HG02870 (cell line): ENCODE measurements at regions not wholly inside any gene's neighbourhood (a gene's known extent, or its start where the extent isn't known, plus 50 kb on each side); places are given as distances from the start of the nearest gene placed in this dataset.
"Not testable (repeated sequence)": the region's sequence is repeated elsewhere in the genome, so short reads cannot be mapped to it uniquely, and the experiment has no call there.

Source experiments
- ATAC-seq: cut with Tn5 transposase; IDR thresholded peaks from one replicate; pipeline ENCODE4 v1.9.1; 2021; ENCODE audit warnings: mild to moderate bottlenecking, moderate library complexity; ENCODE audit not compliant: unreplicated experiment

- ATAC-seq = no peak
Measured at GRCh38 chr4:77437079-77437478, 168.5 kb upstream of the CXCL13 start.

DNA sequence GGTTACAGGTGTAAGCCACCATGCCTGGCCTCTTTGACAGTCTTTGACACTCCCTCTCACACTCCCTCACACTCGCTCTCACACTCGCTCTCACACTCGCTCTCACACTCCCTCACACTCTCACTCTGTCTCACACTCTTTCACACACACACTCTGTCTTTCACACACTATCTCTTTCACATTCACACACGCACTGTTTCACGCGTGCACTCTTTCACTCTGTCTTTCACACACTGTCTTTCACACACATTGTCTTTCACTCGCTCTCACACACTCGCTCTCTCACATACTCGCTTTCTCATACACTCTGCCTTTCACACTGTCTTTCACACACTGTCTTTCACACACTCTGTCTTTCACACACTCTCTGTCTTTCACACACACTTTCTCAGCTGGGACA, 167.1 kb upstream of the CXCL13 start:
- ATAC-seq = no peak

- ATAC-seq = no peak
Measured at GRCh38 chr4:77443941-77444340, 161.7 kb upstream of the CXCL13 start.

GRCh38 chr4:77445823-77446222, 159.8 kb upstream of the CXCL13 start:
- no peak for ATAC-seq

DNA sequence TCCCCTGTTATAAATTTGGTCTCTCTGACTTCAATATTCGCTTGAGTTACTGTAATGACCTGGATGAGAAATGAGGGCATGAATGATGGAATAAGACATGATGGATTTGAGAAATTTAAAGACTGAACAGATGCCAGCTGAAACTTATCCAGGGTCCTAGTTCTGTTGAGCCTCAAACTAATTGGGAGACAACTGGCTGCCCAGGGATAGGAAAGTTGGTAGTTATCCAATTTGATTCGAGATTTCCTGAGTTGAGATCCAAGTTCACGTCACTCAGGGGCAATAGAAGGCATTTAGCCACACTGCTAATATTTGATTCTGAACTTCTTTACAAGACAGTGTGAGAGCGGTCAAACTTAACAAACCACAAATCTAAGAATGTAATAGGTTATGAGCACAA, 159.0 kb upstream of the CXCL13 start:
- ATAC-seq = no peak

DNA sequence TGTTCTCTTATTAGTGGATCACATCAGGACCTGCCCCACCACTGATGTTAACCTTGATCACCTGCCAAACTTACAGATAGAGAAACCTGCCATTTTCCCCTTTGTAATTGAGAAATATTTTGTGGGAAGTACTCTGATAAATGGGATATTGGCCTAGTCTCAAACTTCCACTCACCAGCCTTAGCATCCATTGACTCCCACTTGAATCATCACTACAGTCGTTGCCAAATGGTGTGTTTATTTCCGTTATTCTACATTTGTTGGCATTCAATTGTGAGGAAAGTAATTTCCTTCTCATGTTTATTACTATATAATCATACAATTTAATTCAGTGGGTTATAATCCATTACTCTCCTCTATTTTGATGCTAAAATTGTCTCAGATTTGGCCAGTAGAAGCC, 156.4 kb upstream of the CXCL13 start:
- no peak for ATAC-seq

DNA sequence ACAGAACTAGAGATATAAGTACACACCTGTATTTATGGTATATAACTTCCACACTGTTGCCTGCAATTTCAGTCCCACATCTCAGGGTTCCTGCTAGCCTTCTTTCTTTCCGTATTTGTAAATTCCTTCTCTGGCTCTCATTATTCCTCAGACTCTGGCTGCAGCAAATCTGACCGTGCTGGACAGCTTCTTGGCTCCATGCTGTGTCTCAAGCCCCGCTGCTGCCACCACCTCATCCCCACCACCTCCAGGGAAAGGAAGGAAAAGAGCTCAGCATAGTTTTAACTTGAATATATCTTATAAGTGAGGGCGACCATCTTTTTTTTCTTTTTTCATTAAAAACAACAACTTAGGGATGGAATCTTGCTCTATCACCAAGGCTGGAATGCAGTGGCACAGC, 155.6 kb upstream of the CXCL13 start:
- ATAC-seq = no peak

DNA sequence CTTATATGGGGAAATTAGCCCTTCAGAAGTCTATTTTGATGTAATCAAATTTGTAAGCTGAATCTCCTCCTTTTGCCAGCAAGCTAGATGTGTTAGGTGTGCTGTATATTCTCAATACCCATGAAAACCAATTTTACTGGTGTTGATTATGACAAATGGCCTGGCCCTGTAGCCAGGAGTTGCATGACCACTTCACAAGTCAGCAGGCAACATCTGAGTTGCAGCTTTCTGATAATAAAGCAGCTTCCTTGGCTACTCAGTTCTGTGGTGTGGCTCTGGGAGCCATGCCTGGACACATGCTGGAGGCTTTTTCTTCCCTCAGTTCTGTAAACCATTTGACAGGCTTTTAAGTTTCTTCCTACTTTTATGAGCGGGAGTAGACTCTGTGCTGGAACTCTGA, 154.1 kb upstream of the CXCL13 start:
- ATAC-seq = no peak

DNA sequence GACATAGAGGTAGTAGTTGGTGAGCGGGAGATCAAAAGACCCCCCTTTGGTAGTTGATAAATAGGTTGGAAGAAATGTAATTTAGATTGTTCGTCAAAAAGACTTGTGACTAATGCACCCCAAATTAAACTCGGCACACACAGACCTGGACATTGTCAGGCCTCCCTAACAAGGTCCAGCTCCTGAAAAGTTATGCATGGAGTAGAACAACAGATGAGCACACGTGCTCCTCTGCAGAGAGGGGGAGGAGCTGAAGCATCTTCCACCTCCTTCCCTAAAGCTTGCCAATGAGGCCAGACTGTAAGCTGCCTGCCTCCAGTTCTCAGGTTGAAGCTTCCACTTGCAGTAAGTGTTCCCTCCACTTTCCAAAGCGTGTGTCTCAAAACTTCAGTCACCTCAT, 153.5 kb upstream of the CXCL13 start:
- ATAC-seq = not testable (repeated sequence)

- no peak for ATAC-seq
Measured at GRCh38 chr4:77453911-77454310, 151.7 kb upstream of the CXCL13 start.

DNA sequence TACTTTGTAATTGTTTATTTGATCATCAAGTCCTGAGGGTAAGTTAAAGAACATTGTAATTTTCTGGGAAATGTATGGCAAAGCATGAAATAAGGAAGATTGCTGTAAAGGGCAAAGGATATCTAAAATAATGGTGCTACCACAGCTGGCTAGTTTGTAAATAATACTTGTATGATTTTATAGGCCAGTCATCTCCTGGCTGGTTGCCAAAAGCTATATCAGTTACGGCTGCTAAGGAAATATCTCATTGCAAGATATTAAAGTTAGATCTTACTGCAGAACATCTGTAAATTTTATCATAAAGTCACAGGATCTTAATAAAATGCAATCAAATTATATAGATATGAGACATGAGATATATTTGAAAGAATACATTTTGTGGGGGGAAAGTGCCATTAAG, 150.8 kb upstream of the CXCL13 start:
- no peak for ATAC-seq

GRCh38 chr4:77464100-77464499, 141.5 kb upstream of the CXCL13 start:
- ATAC-seq = not testable (repeated sequence)

GRCh38 chr4:77465271-77465670, 140.3 kb upstream of the CXCL13 start:
- no peak for ATAC-seq

- no peak for ATAC-seq
Measured at GRCh38 chr4:77466430-77466829, 139.2 kb upstream of the CXCL13 start.

- ATAC-seq = no peak
Measured at GRCh38 chr4:77471821-77472495, 133.7 kb upstream of the CXCL13 start.

DNA sequence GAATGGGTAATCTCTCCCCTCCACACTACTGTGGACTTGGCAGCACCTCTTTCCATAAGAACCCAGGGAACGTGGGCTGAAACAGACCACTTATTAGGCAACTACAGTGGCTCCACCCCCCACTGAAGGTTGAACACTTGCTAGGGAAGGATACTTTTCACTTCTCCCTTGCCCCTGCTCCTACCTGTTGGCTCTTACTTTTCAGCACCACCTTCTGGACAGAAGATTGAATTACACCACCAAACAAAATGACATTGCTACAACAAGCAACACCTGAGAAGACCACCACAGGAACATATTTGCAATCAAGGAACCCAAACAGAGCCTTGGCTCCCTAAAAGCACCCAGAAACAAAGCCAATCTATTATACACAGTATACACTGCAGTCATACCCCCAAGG, 132.1 kb upstream of the CXCL13 start:
- ATAC-seq = no peak

GRCh38 chr4:77481856-77482255, 123.8 kb upstream of the CXCL13 start:
- ATAC-seq = no peak

DNA sequence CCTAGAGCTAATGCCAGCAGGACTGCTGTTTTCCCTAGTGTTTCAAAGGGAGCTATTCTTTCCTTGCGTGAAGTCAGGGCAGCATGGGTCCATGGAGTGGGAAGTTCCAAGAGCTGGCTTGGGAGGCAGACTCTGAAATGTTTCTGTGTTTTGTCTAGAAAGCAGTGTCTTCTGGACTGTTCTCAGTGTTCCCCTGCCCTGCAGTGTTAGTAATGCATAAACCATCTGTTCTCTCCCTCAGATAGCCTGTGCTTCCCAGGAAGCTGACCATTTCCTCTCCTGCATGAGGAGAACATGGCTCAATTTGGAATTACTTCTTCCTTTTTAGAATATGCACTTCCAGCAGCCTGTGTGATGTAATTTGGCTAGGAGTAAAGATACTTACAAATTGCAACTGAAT, 116.7 kb upstream of the CXCL13 start:
- no peak for ATAC-seq

DNA sequence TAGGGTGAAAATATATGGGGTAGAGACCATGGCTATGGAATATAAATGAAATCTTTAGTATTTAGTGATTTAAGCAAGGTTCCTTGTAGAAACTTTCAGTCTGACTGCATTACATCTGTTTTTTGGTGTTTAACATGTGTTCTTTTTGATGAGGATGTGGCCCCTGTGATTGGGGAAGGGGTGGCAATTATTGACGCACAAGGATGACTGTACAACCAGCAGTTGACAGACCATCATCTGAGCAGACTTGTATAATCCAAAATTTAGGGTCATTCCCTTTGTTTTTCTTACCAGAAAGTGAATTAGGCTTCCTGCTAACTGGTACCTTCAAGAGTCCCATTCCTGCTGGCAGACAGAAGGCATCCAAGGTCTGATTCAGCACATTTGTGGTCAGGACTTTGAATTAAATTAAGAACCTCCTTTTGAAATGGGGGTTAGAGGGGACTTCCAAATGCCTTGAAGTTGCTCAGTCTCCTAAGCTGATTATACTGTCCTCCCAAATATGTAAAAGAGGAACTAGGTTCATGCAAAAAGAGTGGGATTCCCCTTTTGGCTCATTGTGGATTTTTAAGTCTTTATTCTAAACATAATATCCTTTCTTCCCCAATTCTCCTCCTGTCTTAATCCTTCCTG, 112.4 kb upstream of the CXCL13 start:
- ATAC-seq = peak; percentile 65

DNA sequence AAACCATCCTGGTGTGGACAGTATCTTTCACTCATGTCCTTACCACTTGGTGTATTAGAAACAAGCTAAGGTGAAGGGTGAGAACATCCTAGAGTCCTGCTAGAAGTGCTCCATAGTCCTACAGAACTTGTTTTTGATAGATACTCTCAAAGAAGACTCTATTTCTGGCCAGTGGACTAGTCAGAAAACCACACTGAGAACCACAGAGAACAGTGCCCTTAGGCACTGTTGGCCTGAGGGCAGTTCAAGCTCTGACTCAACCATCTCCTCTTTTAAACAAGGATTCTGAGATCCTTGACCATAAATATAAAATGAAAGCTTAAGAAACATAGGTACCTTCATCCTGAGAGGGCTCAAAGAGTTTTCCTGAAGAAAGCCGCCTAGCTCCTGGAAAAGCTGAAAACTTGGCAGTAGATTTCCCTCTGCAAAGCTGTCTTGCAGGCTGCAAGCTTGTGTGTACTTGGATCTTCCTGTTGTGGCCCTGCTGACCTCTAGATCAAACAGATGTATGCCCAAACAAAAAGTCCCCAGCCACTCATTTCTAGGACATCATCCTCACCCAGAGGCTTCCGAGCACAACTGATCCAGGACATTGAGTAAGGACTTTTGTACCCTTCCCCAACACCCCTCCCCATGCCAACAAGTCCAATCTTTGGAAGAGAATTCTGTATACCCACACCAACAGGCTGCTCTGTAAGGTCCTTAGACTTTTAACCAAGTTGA, 111.6 kb upstream of the CXCL13 start:
- ATAC-seq = peak; percentile 55

DNA sequence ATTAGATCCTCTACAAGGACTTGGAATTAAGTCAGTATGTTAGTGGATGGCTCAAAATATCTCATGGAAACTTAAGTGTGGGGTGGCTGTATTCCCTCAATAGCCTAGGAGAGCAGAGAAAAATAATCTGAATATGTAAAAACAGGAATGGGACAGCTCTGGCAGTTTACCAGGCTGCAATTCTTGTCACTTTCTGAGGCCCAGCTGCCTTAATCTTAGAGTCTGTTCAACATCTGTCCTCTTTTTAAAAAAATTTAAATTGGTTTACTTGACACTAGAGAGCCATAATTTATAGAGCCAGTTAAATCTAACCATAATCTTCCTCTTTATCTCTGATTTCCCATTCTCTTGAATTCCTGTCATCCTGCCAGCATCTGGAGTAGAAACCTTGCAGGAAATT, 109.2 kb upstream of the CXCL13 start:
- no peak for ATAC-seq

DNA sequence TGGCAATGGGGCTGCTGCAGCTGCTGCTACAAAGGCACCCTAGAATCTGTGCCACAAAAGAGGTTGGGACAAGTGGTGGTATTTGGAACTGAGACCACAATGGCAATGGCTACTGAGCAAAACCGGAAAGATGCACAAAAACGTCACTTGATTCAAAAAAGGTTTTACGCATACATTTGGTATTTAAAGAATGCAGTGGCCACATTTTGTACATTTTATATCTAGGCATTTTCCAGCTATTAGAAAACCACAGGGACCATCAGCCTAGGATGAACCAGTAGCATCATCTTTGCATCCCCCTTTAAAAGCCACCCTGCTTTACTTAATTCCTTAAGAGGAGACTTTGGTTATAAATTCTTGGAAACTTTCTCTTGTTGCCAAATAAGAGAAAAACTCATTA, 104.8 kb upstream of the CXCL13 start:
- ATAC-seq = no peak
